ENCODE measurements at regions not wholly inside any gene's neighbourhood (a gene's known extent, or its start where the extent isn't known, plus 50 kb on each side); places are given as distances from the start of the nearest gene placed in this dataset.
A peak's percentile ranks its signal among the peaks of the same experiment; 100 is the strongest.

- peaks cover 1% of the 10 kb centered on the region for H3K27me3 Mint-ChIP-seq (ENCODE audit: low read depth, unreplicated experiment)
- no peak overlapping the region for H3K27ac ChIP-seq (ENCODE audit: low read depth, low read length)
- H3K4me2 ChIP-seq (ENCODE audit: low read length) = no peak overlapping the region
- H3K36me3 ChIP-seq (ENCODE audit: insufficient read depth, low read length) = no peaks in the 10 kb centered on the region
- H4K20me1 ChIP-seq (ENCODE audit: insufficient read depth, low read length) = no peaks in the 10 kb centered on the region
- no peaks in the 10 kb centered on the region for H3K27me3 ChIP-seq (ENCODE audit: insufficient read depth, low read length)
- no peaks in the 10 kb centered on the region for H3K79me2 ChIP-seq (ENCODE audit: insufficient read depth, low read length)
- no peaks in the 10 kb centered on the region for H3K9me3 ChIP-seq (ENCODE audit: insufficient read depth, low read depth, low read length)
- no peak overlapping the region for H3K4me3 Mint-ChIP-seq (ENCODE audit: unreplicated experiment)
- H3K4me1 Mint-ChIP-seq (ENCODE audit: low read depth, unreplicated experiment) = no peaks in the 10 kb centered on the region
- H3K4me1 ChIP-seq (ENCODE audit: insufficient read depth, low read length) = no peaks in the 10 kb centered on the region
- H3K36me3 Mint-ChIP-seq (ENCODE audit: low read depth, unreplicated experiment) = no peaks in the 10 kb centered on the region
- H3K4me3 ChIP-seq (ENCODE audit: insufficient read depth, low read depth, low read length) = no peak overlapping the region
- DNase-seq (ENCODE audit: low read depth) = no peak
- no peak for TF ChIP-seq CTCF (IDR thresholded peaks at IDR 0.05; ENCODE audit: insufficient read depth, low read depth, low read length)
- TF ChIP-seq EZH2 (IDR thresholded peaks at IDR 0.05; ENCODE audit: insufficient read depth, low read length) = no peak
- H3K9me3 Mint-ChIP-seq (ENCODE audit: unreplicated experiment) = peaks cover 4% of the 10 kb centered on the region
- no peak overlapping the region for H3K27ac Mint-ChIP-seq (ENCODE audit: unreplicated experiment)
- H3K9ac ChIP-seq (ENCODE audit: low read length) = no peak overlapping the region
- H2AFZ ChIP-seq (ENCODE audit: low read depth, low read length) = no peak overlapping the region
- FAIRE-seq = no peak
Measured at GRCh38 chr1:147843486-147843885, 59.1 kb upstream of the GJA8 start.

DNA sequence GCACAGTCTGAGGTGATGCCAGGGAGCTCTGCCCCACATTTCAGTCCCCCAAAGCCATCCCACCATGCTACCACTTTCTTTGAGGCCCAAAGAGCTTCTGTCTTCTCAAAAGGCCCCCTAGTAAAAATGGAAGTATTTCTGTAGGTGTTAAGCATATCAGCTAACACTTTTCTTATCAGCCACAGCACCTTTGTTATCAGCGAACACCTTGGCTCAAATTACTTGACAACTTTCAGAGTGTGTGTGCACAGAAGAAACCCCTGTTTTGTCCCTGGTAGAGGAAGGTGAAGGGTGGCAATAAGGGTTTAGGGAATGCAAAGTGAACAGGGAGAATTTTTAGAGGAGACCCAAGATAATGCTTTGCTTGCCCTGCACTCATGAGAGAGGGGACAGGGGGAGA lies 54.8 kb upstream of the GJA8 start:
- no peaks in the 10 kb centered on the region for H3K9me3 ChIP-seq (ENCODE audit: insufficient read depth, low read depth, low read length)
- H3K27me3 ChIP-seq (ENCODE audit: insufficient read depth, low read length) = no peaks in the 10 kb centered on the region
- DNase-seq (ENCODE audit: low read depth) = no peak
- H3K36me3 Mint-ChIP-seq (ENCODE audit: low read depth, unreplicated experiment) = no peaks in the 10 kb centered on the region
- H3K36me3 ChIP-seq (ENCODE audit: insufficient read depth, low read length) = no peaks in the 10 kb centered on the region
- TF ChIP-seq EZH2 (IDR thresholded peaks at IDR 0.05; ENCODE audit: insufficient read depth, low read length) (no peak), CTCF (IDR thresholded peaks at IDR 0.05; ENCODE audit: insufficient read depth, low read depth, low read length) (no peak)
- no peak overlapping the region for H3K4me3 Mint-ChIP-seq (ENCODE audit: unreplicated experiment)
- H3K4me3 ChIP-seq (ENCODE audit: insufficient read depth, low read depth, low read length) = no peak overlapping the region
- H3K27ac Mint-ChIP-seq (ENCODE audit: unreplicated experiment) = no peak overlapping the region
- H2AFZ ChIP-seq (ENCODE audit: low read depth, low read length) = no peak overlapping the region
- FAIRE-seq = no peak
- no peaks in the 10 kb centered on the region for H3K4me1 ChIP-seq (ENCODE audit: insufficient read depth, low read length)
- H3K27ac ChIP-seq (ENCODE audit: low read depth, low read length) = no peak overlapping the region
- peaks cover 22% of the 10 kb centered on the region for H3K4me1 Mint-ChIP-seq (ENCODE audit: low read depth, unreplicated experiment)
- H3K4me2 ChIP-seq (ENCODE audit: low read length) = no peak overlapping the region
- H3K27me3 Mint-ChIP-seq (ENCODE audit: low read depth, unreplicated experiment) = no peaks in the 10 kb centered on the region
- no peaks in the 10 kb centered on the region for H4K20me1 ChIP-seq (ENCODE audit: insufficient read depth, low read length)
- no peak overlapping the region for H3K9ac ChIP-seq (ENCODE audit: low read length)
- H3K9me3 Mint-ChIP-seq (ENCODE audit: unreplicated experiment) = no peaks in the 10 kb centered on the region
- no peaks in the 10 kb centered on the region for H3K79me2 ChIP-seq (ENCODE audit: insufficient read depth, low read length)

GRCh38 chr1:147849098-147849895 lies 53.3 kb upstream of the GJA8 start:
- no peak overlapping the region for H3K27ac ChIP-seq (ENCODE audit: low read depth, low read length)

More at GRCh38 chr1:147849098-147849895, 53.3 kb upstream of the GJA8 start:
- no peak overlapping the region for H3K9ac ChIP-seq (ENCODE audit: low read length)
- FAIRE-seq (no peak), DNase-seq (ENCODE audit: low read depth) (no peak)
- H3K9me3 Mint-ChIP-seq (ENCODE audit: unreplicated experiment) = no peaks in the 10 kb centered on the region
- H3K9me3 ChIP-seq (ENCODE audit: insufficient read depth, low read depth, low read length) = no peaks in the 10 kb centered on the region
- H3K4me3 Mint-ChIP-seq (ENCODE audit: unreplicated experiment) = no peak overlapping the region
- no peaks in the 10 kb centered on the region for H3K27me3 Mint-ChIP-seq (ENCODE audit: low read depth, unreplicated experiment)
- H3K4me1 ChIP-seq (ENCODE audit: insufficient read depth, low read length) = no peaks in the 10 kb centered on the region
- no peaks in the 10 kb centered on the region for H3K36me3 Mint-ChIP-seq (ENCODE audit: low read depth, unreplicated experiment)
- peaks cover 30% of the 10 kb centered on the region for H3K4me1 Mint-ChIP-seq (ENCODE audit: low read depth, unreplicated experiment)
- no peaks in the 10 kb centered on the region for H3K79me2 ChIP-seq (ENCODE audit: insufficient read depth, low read length)
- no peaks in the 10 kb centered on the region for H3K36me3 ChIP-seq (ENCODE audit: insufficient read depth, low read length)
- H3K27ac Mint-ChIP-seq (ENCODE audit: unreplicated experiment) = peak overlapping the region; percentile 93
- H3K4me2 ChIP-seq (ENCODE audit: low read length) = no peak overlapping the region
- H2AFZ ChIP-seq (ENCODE audit: low read depth, low read length) = peak overlapping the region; percentile 15
- H3K4me3 ChIP-seq (ENCODE audit: insufficient read depth, low read depth, low read length) = no peak overlapping the region
- no peaks in the 10 kb centered on the region for H3K27me3 ChIP-seq (ENCODE audit: insufficient read depth, low read length)
- TF ChIP-seq CTCF (IDR thresholded peaks at IDR 0.05; ENCODE audit: insufficient read depth, low read depth, low read length) (no peak), EZH2 (IDR thresholded peaks at IDR 0.05; ENCODE audit: insufficient read depth, low read length) (no peak)
- H4K20me1 ChIP-seq (ENCODE audit: insufficient read depth, low read length) = no peaks in the 10 kb centered on the region

All from astrocyte (in vitro differentiated cells and primary cell).